DOHH2 (cell line): ENCODE measurements at regions not wholly inside any gene's neighbourhood (a gene's known extent, or its start where the extent isn't known, plus 50 kb on each side); places are given as distances from the start of the nearest gene placed in this dataset.

Source experiments
- H3F3A ChIP-seq: fragments of 200-600 bp; sonication (generic), shearing (Covaris generic); 2 replicates; pipeline ENCODE4 v1.6.0; 2016; ENCODE audit warnings: antibody characterized with exemption, mild to moderate bottlenecking; ENCODE audit not compliant: control insufficient read depth, insufficient read depth
- H3K27ac ChIP-seq: fragments of 200-600 bp; sonication (generic); 2 replicates; pipeline ENCODE4 v1.5.1; 2014; ENCODE audit warnings: low read depth, mild to moderate bottlenecking, low read length, moderate library complexity
- H3K27me3 ChIP-seq: fragments of 200-600 bp; sonication (generic); 2 replicates; pipeline ENCODE4 v1.6.1; 2014; ENCODE audit warnings: mild to moderate bottlenecking, low read length, mixed read lengths; ENCODE audit not compliant: control insufficient read depth
- H3K36me3 ChIP-seq: fragments of 200-600 bp; sonication (generic); 2 replicates; pipeline ENCODE4 v1.6.1; 2014; ENCODE audit warnings: mild to moderate bottlenecking, low read length, moderate library complexity, mixed read lengths; ENCODE audit not compliant: control insufficient read depth
- H3K4me1 ChIP-seq: fragments of 200-600 bp; sonication (generic); 2 replicates; pipeline ENCODE4 v1.6.1; 2014; ENCODE audit warnings: mild to moderate bottlenecking, low read length, mixed read lengths; ENCODE audit not compliant: control insufficient read depth
- H3K4me2 ChIP-seq: fragments of 200-600 bp; sonication (generic); 2 replicates; pipeline ENCODE4 v1.6.0; 2014; ENCODE audit warnings: mild to moderate bottlenecking, low read length, moderate library complexity
- H3K4me3 ChIP-seq: fragments of 200-600 bp; sonication (generic); 2 replicates; pipeline ENCODE4 v1.5.1; 2014; ENCODE audit warnings: mild to moderate bottlenecking, low read length, mixed read lengths
- H3K79me2 ChIP-seq: fragments of 200-600 bp; sonication (generic); 2 replicates; pipeline ENCODE4 v1.6.1; 2014; ENCODE audit warnings: mild to moderate bottlenecking, low read length, mixed read lengths; ENCODE audit not compliant: control insufficient read depth
- H3K9me2 ChIP-seq: fragments of 200-600 bp; sonication (generic); replicated peaks from 2 replicates; pipeline ENCODE4 v1.6.1; 2014; ENCODE audit warnings: mild to moderate bottlenecking, low read length, mixed read lengths; ENCODE audit not compliant: control insufficient read depth
- H3K9me3 ChIP-seq: fragments of 200-600 bp; sonication (generic); 2 replicates; pipeline ENCODE4 v1.6.1; 2014; ENCODE audit warnings: antibody characterized with exemption, low read length, mixed read lengths; ENCODE audit not compliant: control insufficient read depth, insufficient read depth
- H4K20me1 ChIP-seq: fragments of 200-600 bp; sonication (generic); 2 replicates; pipeline ENCODE4 v1.6.0; 2014; ENCODE audit warnings: low read depth, mild to moderate bottlenecking, antibody characterized with exemption, low read length, moderate library complexity; ENCODE audit not compliant: control insufficient read depth, insufficient read depth
- CTCF ChIP-seq: fragments of 200-600 bp; sonication (generic); IDR thresholded peaks from one replicate; pipeline ENCODE4 v1.5.1; 2014; ENCODE audit warnings: antibody characterized with exemption, mild to moderate bottlenecking, low read depth, low read length; ENCODE audit not compliant: poor library complexity, severe bottlenecking
- EZH2phosphoT487 ChIP-seq: fragments of 200-600 bp; sonication (generic); IDR thresholded peaks from 2 replicates; pipeline ENCODE4 v1.6.1; 2017; ENCODE audit warnings: borderline replicate concordance, mild to moderate bottlenecking, antibody characterized with exemption, low read length, moderate library complexity, mixed read lengths

GRCh38 chr5:4921929-4922328, 218.2 kb upstream of the ADAMTS16 start:
- Histone ChIP-seq H3K36me3 (no peaks in the 10 kb centered on the region), H3K27me3 (no peaks in the 10 kb centered on the region), H3K4me3 (no peak overlapping the region), H3K79me2 (no peaks in the 10 kb centered on the region), H3K9me3 (no peaks in the 10 kb centered on the region), H4K20me1 (no peaks in the 10 kb centered on the region), H3K27ac (no peak overlapping the region), H3K4me2 (no peak overlapping the region), H3K4me1 (no peaks in the 10 kb centered on the region), H3F3A (no peaks in the 10 kb centered on the region), H3K9me2 (no peaks in the 10 kb centered on the region)
- TF ChIP-seq CTCF (no peak), EZH2phosphoT487 (no peak)

DNA sequence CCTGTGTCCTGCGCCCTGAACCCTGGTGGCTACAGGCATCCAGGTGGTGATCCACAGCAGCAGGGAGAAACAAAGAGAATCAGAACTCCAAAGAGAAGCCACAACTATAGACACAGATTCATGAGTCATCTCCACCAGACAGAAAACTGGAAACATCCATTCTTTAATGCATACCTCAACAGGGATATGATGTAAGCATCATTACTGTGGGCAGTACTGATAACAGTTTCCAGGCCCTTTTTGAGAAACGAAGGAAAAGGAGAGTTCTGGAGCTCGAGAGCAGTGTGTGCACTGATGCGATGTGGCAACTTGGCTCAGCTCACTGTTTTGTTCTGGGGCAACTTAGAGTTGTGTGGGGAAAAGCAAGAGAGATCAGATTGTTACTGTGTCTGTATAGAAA, 215.6 kb upstream of the ADAMTS16 start:
- TF ChIP-seq CTCF (no peak), EZH2phosphoT487 (no peak)
- Histone ChIP-seq H3K9me3 (no peaks in the 10 kb centered on the region), H3K27ac (no peak overlapping the region), H3K4me2 (no peak overlapping the region), H3F3A (no peaks in the 10 kb centered on the region), H3K4me1 (no peaks in the 10 kb centered on the region), H3K4me3 (no peak overlapping the region), H3K27me3 (no peaks in the 10 kb centered on the region), H4K20me1 (no peaks in the 10 kb centered on the region), H3K79me2 (no peaks in the 10 kb centered on the region), H3K9me2 (no peaks in the 10 kb centered on the region), H3K36me3 (no peaks in the 10 kb centered on the region)

DNA sequence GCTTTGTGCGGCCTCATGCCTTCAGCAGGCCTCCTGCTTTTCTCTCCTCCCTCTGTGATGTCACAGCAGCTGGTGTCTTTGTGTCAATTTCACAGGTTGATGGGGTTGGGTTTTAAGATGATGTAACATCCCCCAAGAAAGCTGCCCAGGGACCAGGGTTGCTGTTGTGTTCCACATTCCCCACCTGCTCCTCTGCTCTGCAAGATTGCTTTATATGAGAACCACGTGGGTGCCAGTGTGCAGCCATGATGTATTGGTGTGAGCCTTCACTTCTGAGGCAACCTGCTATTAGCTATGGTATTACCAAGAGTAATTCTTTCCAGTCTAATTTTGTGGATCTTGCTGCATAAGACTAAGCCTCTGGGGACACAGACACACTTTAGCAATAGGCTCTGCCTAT, 213.0 kb upstream of the ADAMTS16 start:
- Histone ChIP-seq H3K27ac (no peak overlapping the region), H3K27me3 (no peaks in the 10 kb centered on the region), H4K20me1 (no peaks in the 10 kb centered on the region), H3K79me2 (no peaks in the 10 kb centered on the region), H3K4me1 (no peaks in the 10 kb centered on the region), H3K4me3 (no peak overlapping the region), H3K36me3 (no peaks in the 10 kb centered on the region), H3K9me2 (no peaks in the 10 kb centered on the region), H3F3A (no peaks in the 10 kb centered on the region), H3K4me2 (no peak overlapping the region), H3K9me3 (no peaks in the 10 kb centered on the region)
- no peak for TF ChIP-seq EZH2phosphoT487
- no peak for TF ChIP-seq CTCF

- Histone ChIP-seq H4K20me1 (no peaks in the 10 kb centered on the region), H3K27ac (no peak overlapping the region), H3K36me3 (no peaks in the 10 kb centered on the region), H3K4me1 (no peaks in the 10 kb centered on the region), H3K9me3 (no peaks in the 10 kb centered on the region), H3K9me2 (no peaks in the 10 kb centered on the region), H3F3A (no peaks in the 10 kb centered on the region), H3K4me3 (no peak overlapping the region), H3K27me3 (no peaks in the 10 kb centered on the region), H3K4me2 (no peak overlapping the region), H3K79me2 (no peaks in the 10 kb centered on the region)
- TF ChIP-seq CTCF (no peak), EZH2phosphoT487 (no peak)
These were observed 211.7 kb upstream of the ADAMTS16 start for GRCh38 chr5:4928409-4928808.
